AG04449 (cell line): ENCODE measurements at regions not wholly inside any gene's neighbourhood (a gene's known extent, or its start where the extent isn't known, plus 50 kb on each side); places are given as distances from the start of the nearest gene placed in this dataset.
"Not testable (repeated sequence)": the region's sequence is repeated elsewhere in the genome, so short reads cannot be mapped to it uniquely, and the experiment has no call there.

ENCODE experiments used
- CTCF ChIA-PET: fragments of 350-600 bp; formaldehyde crosslinking; extraction: SDS; loops from one replicate; lab custom pipeline; 2021; ENCODE audit warnings: antibody characterized with exemption; lab: Yijun Ruan, JAX
- POLR2A ChIA-PET: fragments of 400-600, 350-600 bp; formaldehyde crosslinking; extraction: SDS; loops from one replicate; lab custom pipeline; 2020; ENCODE audit warnings: antibody characterized with exemption, inconsistent platforms; lab: Yijun Ruan, JAX
- DNase-seq: peaks from one replicate; pipeline ENCODE4 v3.0.0-alpha.2; 2010; ENCODE audit warnings: low read depth, low spot score
- H3K4me3 ChIP-seq: 2 replicates; pipeline ENCODE4 v1.5.1; 2011; ENCODE audit warnings: low read depth, mild to moderate bottlenecking, control low read depth, low read length
- CTCF ChIP-seq: IDR thresholded peaks from one replicate; pipeline ENCODE4 v1.5.1; 2011; ENCODE audit warnings: mild to moderate bottlenecking, moderate library complexity, low read length, control low read depth, inconsistent platforms; ENCODE audit not compliant: insufficient read depth; ENCODE audit errors: missing control alignments

DNA sequence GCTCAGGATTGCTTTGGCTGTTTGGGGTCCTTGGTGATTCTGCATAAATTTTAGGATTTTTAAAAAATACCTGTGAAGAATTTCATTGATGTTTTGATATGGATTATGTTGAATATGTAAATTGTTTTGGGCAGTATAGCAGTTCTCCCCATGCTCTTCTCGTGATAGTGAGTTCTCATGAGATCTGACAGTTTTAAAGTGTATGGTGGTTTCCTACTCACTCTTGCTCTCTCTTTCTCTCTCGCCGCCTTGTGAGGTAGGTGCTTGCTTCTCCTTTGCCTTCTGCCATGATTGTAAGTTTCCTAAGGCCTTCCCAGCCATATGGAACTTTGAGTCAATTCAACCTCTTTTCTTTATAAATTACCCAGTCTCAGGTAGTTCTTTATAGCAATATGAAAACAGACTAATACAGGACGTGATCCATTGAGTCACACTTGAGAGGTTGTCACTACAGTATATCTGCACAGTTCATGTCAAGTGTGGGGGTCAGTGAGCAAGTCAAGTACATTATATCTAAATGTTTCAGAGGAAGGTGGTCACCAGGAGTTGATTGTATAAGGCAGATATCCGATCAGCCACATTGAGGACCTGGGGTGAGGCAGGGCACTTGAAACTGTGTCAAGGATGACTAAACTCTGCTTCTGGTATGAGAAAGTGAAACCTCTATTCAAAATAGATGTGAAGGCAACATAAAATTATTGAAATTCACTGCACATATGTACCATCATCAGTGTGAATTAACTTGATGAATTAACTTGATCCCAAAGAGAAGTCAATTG is 70.7 kb upstream of the CCDC179 start:
- no peak overlapping the region for H3K4me3 ChIP-seq
- no peak for TF ChIP-seq CTCF
- no peak for DNase-seq
- ChIA-PET CTCF (no interaction called here), POLR2A (no interaction called here)

GRCh38 chr11:22938691-22939090 is 78.4 kb upstream of the CCDC179 start:
- TF ChIP-seq CTCF = no peak
- CTCF ChIA-PET = interaction anchor here (1.1 kb wide), 1 partner anchor 19 kb away, joined by 3 read pairs; no protein-coding TSS in a partner anchor
- no peak overlapping the region for H3K4me3 ChIP-seq
- POLR2A ChIA-PET = no interaction called here
- DNase-seq = no peak

GRCh38 chr11:22941544-22941943 is 81.3 kb upstream of the CCDC179 start:
- CTCF ChIA-PET, DNase-seq, POLR2A ChIA-PET, H3K4me3 ChIP-seq: not testable (repeated sequence)

DNA sequence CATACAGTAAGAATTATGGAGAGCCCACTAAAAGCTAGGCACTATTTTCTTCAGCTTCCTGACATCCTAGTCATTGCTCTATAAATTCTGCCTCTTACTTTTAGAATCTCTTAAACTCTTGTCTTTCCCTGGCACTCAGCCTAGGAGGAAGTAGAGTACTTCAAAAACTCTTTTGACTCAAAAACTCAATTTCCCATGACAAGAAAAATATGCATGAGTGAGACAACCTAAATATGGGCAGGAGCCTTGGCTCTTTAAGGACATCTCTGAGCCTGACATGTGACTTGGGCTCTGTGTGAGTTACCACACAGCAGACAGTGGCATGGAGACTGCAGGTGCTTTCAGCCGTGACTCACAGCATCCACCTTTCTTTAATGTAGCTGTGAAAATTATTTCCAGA is 97.5 kb upstream of the CCDC179 start:
- no peak for DNase-seq
- TF ChIP-seq CTCF = no peak
- POLR2A ChIA-PET = no interaction called here

DNA sequence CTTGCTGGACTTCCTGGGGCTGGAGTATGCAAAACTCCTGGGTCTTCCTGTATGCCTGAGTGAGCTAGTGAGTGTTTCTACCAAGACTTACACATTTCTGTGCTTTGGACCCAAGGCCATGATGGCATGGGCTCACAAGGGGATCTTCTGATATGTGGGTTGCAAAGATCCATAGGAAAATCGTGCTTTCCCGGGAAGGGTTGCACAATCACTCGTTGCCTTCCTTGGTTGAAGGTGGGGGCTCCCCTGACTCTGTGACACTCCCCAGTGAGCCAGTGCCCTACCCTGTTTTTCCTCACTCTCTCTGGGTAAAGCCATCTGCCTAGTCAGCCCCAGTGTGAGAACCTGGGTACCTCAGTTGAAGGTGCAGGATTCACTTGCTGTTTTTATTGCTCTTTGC is 114.0 kb upstream of the CCDC179 start:
- POLR2A ChIA-PET = no interaction called here
- no peak for DNase-seq
- no peak for TF ChIP-seq CTCF
- no peak overlapping the region for H3K4me3 ChIP-seq
- CTCF ChIA-PET = no interaction called here

More for the DNA sequence above, 97.5 kb upstream of the CCDC179 start:
- CTCF ChIA-PET = no interaction called here
- H3K4me3 ChIP-seq = no peak overlapping the region

GRCh38 chr11:22976146-22976545 is 115.9 kb upstream of the CCDC179 start:
- ChIA-PET POLR2A (no interaction called here), CTCF (no interaction called here)
- no peak overlapping the region for H3K4me3 ChIP-seq
- TF ChIP-seq CTCF = no peak
- peak; percentile 16 for DNase-seq

- ChIA-PET POLR2A (no interaction called here), CTCF (interaction anchor here (0.8 kb wide), 1 partner anchor 11 kb away, joined by 3 read pairs; no protein-coding TSS in a partner anchor)
- DNase-seq = no peak
- TF ChIP-seq CTCF = no peak
- no peak overlapping the region for H3K4me3 ChIP-seq
These were observed 122.6 kb upstream of the CCDC179 start for GRCh38 chr11:22982903-22983302.
